Stomach (tissue), 8 donors: ENCODE measurements at regions not wholly inside any gene's neighbourhood (a gene's known extent, or its start where the extent isn't known, plus 50 kb on each side); places are given as distances from the start of the nearest gene placed in this dataset.
"Not testable (repeated sequence)": the region's sequence is repeated elsewhere in the genome, so short reads cannot be mapped to it uniquely, and the experiment has no call there.

Experiments
- DNase-seq, 2 donors: peaks; one replicate each; pipeline versions ENCODE4 v3.0.0 to v3.0.0-alpha.2; 2013 to 2019
- H3K27ac ChIP-seq, 5 donors: fragments of 200-600 bp in 4 of 5; sonication (generic) in 4 of 5; one replicate each; pipeline ENCODE4 v1.5.1; 2013 to 2019; ENCODE audit warnings: mild to moderate bottlenecking in 1 of 5, moderate library complexity in 1 of 5
- H3K27me3 ChIP-seq, 3 donors: fragments of 200-600 bp; sonication (generic); one replicate each; pipeline ENCODE4 v1.5.1; 2017 to 2019; ENCODE audit warnings: mixed run types in 1 of 3
- H3K36me3 ChIP-seq, 4 donors: fragments of 200-600 bp; sonication (generic); 1 replicate in 3 of 4; 2 replicates in 1 of 4; pipeline ENCODE4 v1.5.1; 2016 to 2019
- H3K4me1 ChIP-seq, 4 donors: fragments of 200-600 bp; sonication (generic); one replicate each; pipeline ENCODE4 v1.5.1; 2016 to 2019
- H3K4me3 ChIP-seq, 4 donors: fragments of 200-600 bp; sonication (generic) in 3 of 4; one replicate each; pipeline ENCODE4 v1.5.1; 2016 to 2019; ENCODE audit warnings: mild to moderate bottlenecking in 1 of 4
- H3K9me3 ChIP-seq, 4 donors: fragments of 200-600 bp; sonication (generic); one replicate each; pipeline ENCODE4 v1.5.1; 2016 to 2019
- CTCF ChIP-seq, 7 experiments: fragments of 450-650 bp in 4 of 7; fragments of 200-600 bp in 3 of 7; sonication (generic) in 3 of 7; IDR thresholded peaks; one replicate each; pipeline ENCODE4 v1.5.1; 2016 to 2019; ENCODE audit warnings: antibody characterized with exemption in 7 of 7, control low read depth in 2 of 7, mild to moderate bottlenecking in 1 of 7
- EP300 ChIP-seq: sonication (generic); formaldehyde crosslinking; IDR thresholded peaks from one replicate; pipeline ENCODE4 v1.6.1; 2017; ENCODE audit warnings: antibody characterized with exemption
- POLR2A ChIP-seq, 4 donors: fragments of 450-650 bp; IDR thresholded peaks; one replicate each; pipeline ENCODE4 v1.6.1; 2016; ENCODE audit warnings: antibody characterized with exemption in 4 of 4, control low read depth in 2 of 4, mild to moderate bottlenecking in 1 of 4, moderate library complexity in 1 of 4
- POLR2AphosphoS5 ChIP-seq, 3 donors: sonication (generic); formaldehyde crosslinking; IDR thresholded peaks; one replicate each; pipeline ENCODE4 v1.6.1; 2016; ENCODE audit warnings: antibody characterized with exemption in 3 of 3
- WGBS, 5 donors: extraction: QIAGEN DNeasy Blood & Tissue Kit in 3 of 5; methylation state at CpG; one replicate each; pipeline versions ENCODE4 v1.1.5 to v1.1.7; 2013 to 2018; 5-methylcytosine and 5-hydroxymethylcytosine counted together
- intact Hi-C: fragments of 100-400 bp; cut with DNase I; formaldehyde crosslinking; loops from one replicate; pipeline ENCODE4 v1.15.1; 2023; ENCODE audit warnings: low total_unique reads
- donor health status: healthy with polysubstance abuse.
- donor health status: Bipolar disorder and iron deficiency.
- donor health status: healthy.

- H3K9me3 ChIP-seq: no peaks in the 10 kb centered on the region
- WGBS, 5 donors: 88 to 100% (median 96%) methylated on average over 1 of the region's 1 CpG
- peaks cover 0 to 5% (median 0%) of the 10 kb centered on the region in 4 donors for H3K4me1 ChIP-seq
- H3K27me3 ChIP-seq: no peaks in the 10 kb centered on the region
- no peak overlapping the region for H3K27ac ChIP-seq
- TF ChIP-seq EP300 (no peak), POLR2A (IDR thresholded peaks at IDR 0.05) (no peak), POLR2AphosphoS5 (IDR thresholded peaks at IDR 0.05) (no peak), CTCF (IDR thresholded peaks at IDR 0.05) (no peak)
- intact Hi-C loops: no loop called here
- no peak overlapping the region for H3K4me3 ChIP-seq
- no peak for DNase-seq
- H3K36me3 ChIP-seq: no peaks in the 10 kb centered on the region
These were observed 706.1 kb upstream of the GOLIM4 start for GRCh38 chr3:168801794-168802193.

- DNase-seq: no peak
- no peaks in the 10 kb centered on the region for H3K4me1 ChIP-seq
- WGBS, 5 donors: 64 to 71% (median 69%) methylated on average over 3 of the region's 3 CpGs
- no peak overlapping the region for H3K4me3 ChIP-seq
- intact Hi-C loops: no loop called here
- no peaks in the 10 kb centered on the region for H3K36me3 ChIP-seq
- no peaks in the 10 kb centered on the region for H3K9me3 ChIP-seq
- no peak overlapping the region for H3K27ac ChIP-seq
- TF ChIP-seq EP300 (no peak), POLR2A (IDR thresholded peaks at IDR 0.05) (no peak)
- no peaks in the 10 kb centered on the region for H3K27me3 ChIP-seq
These were observed 700.6 kb upstream of the GOLIM4 start for GRCh38 chr3:168796339-168796738.

GRCh38 chr3:168794427-168794826, 698.7 kb upstream of the GOLIM4 start:
- no peaks in the 10 kb centered on the region for H3K27me3 ChIP-seq
- TF ChIP-seq POLR2AphosphoS5 (IDR thresholded peaks at IDR 0.05) (no peak), POLR2A (IDR thresholded peaks at IDR 0.05) (no peak), CTCF (IDR thresholded peaks at IDR 0.05) (no peak), EP300 (no peak)
- no peak for DNase-seq
- H3K4me3 ChIP-seq: no peak overlapping the region
- no peak overlapping the region for H3K27ac ChIP-seq
- no peaks in the 10 kb centered on the region for H3K36me3 ChIP-seq
- 81 to 91% (median 89%) methylated on average over 2 of the region's 2 CpGs for whole genome bisulfite sequencing, 5 donors
- H3K9me3 ChIP-seq: no peaks in the 10 kb centered on the region
- intact Hi-C loops: no loop called here
- no peaks in the 10 kb centered on the region for H3K4me1 ChIP-seq

- WGBS, 5 donors: 90 to 95% (median 93%) methylated on average over 3 of the region's 3 CpGs
These were observed 686.5 kb upstream of the GOLIM4 start for GRCh38 chr3:168782193-168782592.

GRCh38 chr3:168779970-168780645, 684.4 kb upstream of the GOLIM4 start:
- H3K4me1 ChIP-seq, H3K27me3 ChIP-seq, H3K4me3 ChIP-seq, H3K9me3 ChIP-seq, H3K36me3 ChIP-seq, DNase-seq, H3K27ac ChIP-seq, intact Hi-C loops: not testable (repeated sequence)
- WGBS, 5 donors: 94 to 97% (median 96%) methylated on average over 18 to 28 of the region's 28 CpGs

More at GRCh38 chr3:168782193-168782592, 686.5 kb upstream of the GOLIM4 start:
- DNase-seq: no peak
- intact Hi-C loops: no loop called here
- Histone ChIP-seq H3K4me1 (no peaks in the 10 kb centered on the region), H3K27me3 (no peaks in the 10 kb centered on the region), H3K9me3 (peaks cover 0 to 5% (median 2%) of the 10 kb centered on the region in 4 donors), H3K4me3 (no peak overlapping the region), H3K27ac (no peak overlapping the region), H3K36me3 (no peaks in the 10 kb centered on the region)
- TF ChIP-seq POLR2A (IDR thresholded peaks at IDR 0.05) (no peak), POLR2AphosphoS5 (IDR thresholded peaks at IDR 0.05) (no peak), CTCF (IDR thresholded peaks at IDR 0.05) (no peak), EP300 (no peak)
